ENCODE measurements at regions not wholly inside any gene's neighbourhood (a gene's known extent, or its start where the extent isn't known, plus 50 kb on each side); places are given as distances from the start of the nearest gene placed in this dataset.

DNA sequence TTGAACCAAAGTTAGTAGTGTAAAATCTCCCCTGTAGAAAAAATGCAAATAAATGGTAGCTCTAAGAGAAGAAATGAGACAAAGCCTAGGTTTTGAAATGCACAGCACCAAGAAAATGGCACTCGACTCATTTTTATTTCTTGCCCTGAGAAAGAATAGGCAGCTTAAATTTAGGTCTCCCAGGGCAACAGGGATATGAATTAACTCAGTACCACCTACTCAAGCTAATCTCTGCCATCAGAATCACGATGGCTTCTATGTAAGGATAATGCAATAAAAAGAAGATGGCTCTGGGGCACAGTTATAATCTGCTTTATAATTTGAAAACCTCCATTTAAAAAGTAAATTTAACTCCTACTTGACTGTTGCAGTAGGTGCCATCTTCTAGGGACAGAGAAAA is 1784.3 kb downstream of the LRRC4C start:
- TF ChIP-seq, protein P1, sequence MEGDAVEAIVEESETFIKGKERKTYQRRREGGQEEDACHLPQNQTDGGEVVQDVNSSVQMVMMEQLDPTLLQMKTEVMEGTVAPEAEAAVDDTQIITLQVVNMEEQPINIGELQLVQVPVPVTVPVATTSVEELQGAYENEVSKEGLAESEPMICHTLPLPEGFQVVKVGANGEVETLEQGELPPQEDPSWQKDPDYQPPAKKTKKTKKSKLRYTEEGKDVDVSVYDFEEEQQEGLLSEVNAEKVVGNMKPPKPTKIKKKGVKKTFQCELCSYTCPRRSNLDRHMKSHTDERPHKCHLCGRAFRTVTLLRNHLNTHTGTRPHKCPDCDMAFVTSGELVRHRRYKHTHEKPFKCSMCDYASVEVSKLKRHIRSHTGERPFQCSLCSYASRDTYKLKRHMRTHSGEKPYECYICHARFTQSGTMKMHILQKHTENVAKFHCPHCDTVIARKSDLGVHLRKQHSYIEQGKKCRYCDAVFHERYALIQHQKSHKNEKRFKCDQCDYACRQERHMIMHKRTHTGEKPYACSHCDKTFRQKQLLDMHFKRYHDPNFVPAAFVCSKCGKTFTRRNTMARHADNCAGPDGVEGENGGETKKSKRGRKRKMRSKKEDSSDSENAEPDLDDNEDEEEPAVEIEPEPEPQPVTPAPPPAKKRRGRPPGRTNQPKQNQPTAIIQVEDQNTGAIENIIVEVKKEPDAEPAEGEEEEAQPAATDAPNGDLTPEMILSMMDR (IDR thresholded peaks at IDR 0.05; ENCODE audit: low read depth, low read length): no peak
- TF ChIP-seq MYC (IDR thresholded peaks at IDR 0.05; ENCODE audit: low read depth, low read length) (no peak), POLR2A (IDR thresholded peaks at IDR 0.05; ENCODE audit: extremely low read depth, insufficient read length) (no peak)
